HG02938 (cell line): ENCODE measurements at regions not wholly inside any gene's neighbourhood (a gene's known extent, or its start where the extent isn't known, plus 50 kb on each side); places are given as distances from the start of the nearest gene placed in this dataset.
"Not testable (repeated sequence)": the region's sequence is repeated elsewhere in the genome, so short reads cannot be mapped to it uniquely, and the experiment has no call there.

Experiments
- ATAC-seq: cut with Tn5 transposase; IDR thresholded peaks from one replicate; pipeline ENCODE4 v1.9.1; 2021; ENCODE audit warnings: mild to moderate bottlenecking, moderate library complexity; ENCODE audit not compliant: unreplicated experiment

DNA sequence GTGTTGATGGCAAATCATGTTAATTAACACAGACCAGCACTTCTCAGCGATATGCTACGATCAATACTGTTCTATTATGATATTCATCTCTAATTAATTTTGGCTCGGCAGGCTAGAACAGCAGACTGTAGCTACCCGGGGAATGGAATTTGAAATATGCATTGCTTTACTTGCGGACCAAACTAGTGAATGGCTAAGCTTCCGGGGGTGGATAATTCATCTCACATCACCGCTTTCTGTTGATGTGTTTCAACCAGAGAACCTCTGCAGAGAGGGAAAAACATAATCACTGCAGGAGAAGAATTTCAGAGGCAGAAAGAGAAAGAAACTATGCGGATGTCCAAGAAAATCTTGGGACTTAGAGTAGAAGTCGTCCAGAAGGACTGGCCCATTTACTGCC lies 490.9 kb downstream of the STK39 start:
- ATAC-seq, result no peak

DNA sequence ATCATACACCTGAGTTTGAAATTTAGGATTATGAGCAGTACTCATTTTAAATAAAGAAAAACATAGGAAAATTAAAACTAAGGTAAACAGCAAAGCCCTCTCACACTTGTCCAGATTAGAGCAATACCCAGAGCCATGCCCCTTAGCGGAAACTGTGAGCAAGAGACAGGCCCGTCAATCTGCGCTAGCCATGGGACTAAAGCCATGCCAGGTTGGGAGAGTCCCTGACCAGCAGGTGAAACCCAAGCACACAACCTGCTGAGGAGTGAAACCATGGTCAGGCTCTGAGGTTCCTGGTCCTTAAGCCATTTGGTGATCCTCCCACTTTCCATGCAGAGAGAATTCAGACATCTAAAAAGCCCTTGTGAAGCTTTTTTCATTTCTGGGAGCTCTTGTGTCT lies 494.3 kb downstream of the STK39 start:
- no peak for ATAC-seq

DNA sequence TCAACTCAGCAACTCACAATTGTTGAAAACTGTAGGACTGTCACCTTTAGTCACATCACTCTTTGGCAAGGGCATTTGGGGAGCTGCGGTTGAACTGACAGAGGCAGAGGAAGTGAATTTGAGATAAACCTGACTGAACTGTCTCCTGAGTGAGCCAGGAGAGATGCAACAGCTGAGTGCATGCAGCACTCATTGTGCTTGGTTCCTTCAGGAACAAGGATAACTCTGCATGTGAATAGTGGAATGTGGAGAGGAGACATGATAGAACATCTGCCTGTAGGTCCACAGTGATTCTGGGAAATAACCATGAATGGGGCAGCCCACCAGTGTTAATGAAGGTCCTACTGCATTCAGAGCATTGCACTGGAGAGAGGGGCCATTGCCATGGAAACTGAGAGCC lies 494.7 kb downstream of the STK39 start:
- ATAC-seq, result no peak

DNA sequence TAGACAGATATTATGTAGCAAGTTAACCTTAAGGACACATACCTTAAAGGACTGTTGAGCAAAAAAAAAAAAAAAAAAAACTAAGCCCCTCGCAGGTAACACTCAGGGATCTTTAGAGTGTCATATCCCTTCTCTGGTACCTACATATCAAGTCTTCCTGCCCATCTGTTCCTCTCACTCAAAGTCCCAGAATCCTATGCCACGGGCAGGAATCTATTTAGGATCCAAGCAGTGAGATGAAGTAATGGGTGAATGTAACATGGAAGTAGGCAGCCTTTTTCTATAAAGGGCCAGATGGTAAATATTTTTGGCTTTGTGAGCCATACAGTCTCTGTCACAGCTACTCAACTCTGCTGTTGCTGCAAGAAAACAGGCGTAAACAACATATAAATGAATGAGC lies 496.7 kb downstream of the STK39 start:
- no peak for ATAC-seq

DNA sequence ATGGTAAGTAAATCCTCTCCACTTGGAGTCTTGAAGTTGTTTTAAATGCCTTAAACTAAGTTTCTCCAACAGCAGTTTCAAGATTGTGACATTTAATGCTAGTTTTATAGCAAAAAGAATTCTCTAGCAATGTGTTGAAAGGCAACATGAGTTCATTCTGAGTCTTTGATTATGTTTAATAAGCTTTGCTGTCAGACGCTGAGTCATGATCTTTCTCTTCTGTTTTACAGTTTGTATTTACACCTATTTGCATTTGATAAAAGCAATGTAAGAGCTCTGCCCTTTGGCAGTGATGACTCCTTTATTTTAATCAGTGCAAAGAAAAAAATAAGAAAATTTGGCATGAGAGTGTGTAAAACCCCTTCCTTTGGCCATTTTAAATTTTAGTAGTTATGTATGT lies 497.7 kb downstream of the STK39 start:
- no peak for ATAC-seq

DNA sequence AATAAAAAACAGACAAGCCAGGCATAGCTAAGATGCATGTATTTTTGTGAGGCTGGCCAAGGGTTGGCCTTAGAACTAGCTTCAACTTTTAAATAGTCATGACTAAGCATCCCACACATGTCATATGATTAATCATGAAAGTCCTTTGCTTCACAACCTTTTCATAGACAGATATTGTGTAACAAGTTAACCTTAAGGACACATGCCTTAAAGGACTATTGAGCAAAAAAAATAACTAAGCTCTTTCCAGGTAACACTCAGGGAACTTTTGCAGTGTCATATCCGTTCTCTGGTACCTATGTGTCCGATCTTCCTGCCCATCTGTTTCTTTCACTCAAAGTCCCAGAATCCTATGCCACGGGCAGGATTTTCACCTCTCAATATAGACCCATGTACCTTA lies 498.4 kb downstream of the STK39 start:
- no peak for ATAC-seq

DNA sequence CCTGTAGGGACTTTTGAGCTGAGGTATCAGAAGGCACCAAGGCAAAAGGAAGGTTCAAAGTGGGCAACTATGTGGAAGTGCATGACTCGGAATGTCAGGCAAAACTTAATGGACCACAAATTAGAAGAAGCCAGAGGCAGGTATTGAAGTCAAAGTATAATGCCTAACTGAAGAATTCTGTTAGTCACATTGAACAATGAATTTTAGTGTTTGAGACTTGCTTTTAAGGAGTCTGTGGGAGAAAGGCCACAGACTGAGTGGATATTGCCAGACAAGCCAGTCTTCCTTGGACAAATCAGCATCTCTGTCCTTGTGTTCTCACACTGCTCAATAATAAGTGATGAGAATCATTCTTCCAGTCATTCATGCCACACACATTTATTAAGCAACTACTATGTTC lies 498.9 kb downstream of the STK39 start:
- no peak for ATAC-seq

DNA sequence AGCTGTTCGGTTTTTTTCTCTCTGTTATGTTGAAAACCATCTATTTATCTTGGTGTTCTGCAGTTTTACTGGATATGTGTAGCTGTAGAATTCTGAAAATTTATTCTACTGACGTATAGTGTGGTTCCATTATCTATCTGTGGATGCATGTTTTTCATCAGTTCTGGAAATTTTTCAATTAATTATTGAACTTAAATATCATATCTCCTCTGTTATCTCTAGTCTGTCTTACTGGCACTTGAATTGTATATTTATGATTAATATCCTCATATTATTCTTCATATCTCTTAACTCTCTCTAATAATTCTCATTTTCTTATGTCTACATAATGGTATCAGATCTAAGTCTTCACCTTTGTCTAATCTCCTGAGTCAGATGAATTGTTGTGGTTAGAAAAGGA lies 501.7 kb downstream of the STK39 start:
- no peak for ATAC-seq

DNA sequence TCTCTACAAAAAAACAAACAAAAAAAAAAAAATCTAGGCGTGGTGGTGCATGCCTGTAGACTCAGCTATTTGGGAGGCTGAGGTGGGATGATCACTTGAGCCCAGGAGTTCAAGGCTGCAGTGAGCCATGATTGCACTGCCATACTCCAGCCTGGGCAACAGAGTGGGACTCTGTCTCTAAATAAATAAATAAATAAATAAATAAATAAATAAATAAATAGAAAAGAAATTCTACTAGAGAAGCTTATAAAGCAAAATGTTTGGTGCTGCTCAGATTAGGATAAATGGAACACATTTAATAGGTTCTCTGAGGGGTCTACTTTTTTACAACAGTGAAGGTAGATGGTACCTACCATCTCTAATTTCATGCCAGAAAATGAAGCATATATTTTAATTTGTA lies 507.5 kb downstream of the STK39 start:
- ATAC-seq, result not testable (repeated sequence)

DNA sequence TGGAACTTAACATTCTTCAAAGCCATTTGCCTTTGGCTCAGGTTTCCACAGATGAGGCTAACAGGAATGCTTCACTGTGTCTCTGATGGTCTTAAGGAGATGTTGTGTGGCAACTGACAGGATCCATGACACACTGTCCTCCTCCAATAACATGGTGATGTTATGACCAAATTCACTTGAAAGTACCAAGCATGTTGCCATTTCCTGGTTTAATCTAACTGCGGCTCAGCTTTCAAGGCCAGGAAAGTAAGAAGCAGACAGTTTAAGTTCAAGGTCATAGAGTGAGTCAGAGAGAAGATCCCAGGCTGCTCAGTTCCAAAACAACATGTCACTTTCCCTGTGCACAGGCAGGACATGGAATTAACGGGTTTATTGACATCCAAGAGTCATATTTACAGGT lies 513.6 kb downstream of the STK39 start:
- no peak for ATAC-seq

DNA sequence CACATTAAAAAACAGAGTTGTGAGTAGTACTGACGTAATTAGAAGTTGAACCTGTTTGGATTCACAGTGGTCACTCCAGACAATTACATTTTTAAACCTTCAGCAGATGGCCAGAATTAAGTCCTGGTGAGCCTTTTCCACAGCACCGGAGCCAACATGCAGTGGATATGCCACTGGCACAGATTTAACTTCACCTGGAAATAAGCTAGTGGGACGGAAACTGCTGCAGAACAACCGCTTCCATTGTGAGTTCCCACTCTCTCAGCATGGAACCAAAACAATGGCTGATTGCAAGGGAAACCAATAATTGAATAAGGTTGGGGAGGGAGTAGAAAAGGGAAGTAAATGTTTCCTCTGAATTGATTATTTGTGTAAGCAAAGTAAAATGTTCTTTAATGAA lies 515.1 kb downstream of the STK39 start:
- ATAC-seq, result no peak

DNA sequence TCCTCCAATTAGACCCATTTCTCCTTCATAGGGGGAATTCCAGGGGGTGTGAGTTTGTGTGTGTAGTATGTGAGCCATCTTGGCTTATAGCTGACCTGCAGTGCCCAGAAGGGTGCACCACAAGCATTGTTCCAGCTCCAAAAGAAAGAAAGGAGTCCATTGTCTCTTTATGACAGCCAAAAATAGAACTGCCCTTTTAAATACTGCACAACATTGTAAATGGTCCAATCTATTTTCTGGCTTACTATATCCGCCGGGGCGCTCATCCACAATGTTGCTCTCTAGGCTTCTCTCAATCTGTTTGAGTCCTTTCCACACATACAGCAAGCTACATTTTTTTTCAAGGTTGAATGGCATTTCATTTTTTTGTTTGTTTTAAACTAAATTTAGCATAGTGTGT lies 517.5 kb downstream of the STK39 start:
- ATAC-seq, result no peak

DNA sequence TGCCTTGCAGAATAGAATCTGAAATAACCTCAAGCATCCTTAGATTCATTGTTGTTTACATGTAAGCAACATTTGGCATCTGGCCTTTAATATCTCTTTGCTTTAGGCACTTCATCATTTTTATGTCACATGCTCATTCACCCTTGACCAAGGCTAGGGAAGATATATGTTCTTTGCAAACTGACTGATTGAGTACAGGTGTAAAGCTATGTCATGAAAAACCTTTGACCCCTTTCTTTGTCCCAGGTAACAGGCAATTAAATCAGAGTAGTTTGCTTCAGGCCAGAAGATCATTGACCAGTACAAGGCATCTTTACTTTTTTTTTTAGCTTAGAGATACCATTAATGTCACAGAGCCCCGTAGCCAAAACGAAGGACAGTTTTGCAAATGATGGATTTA lies 520.6 kb downstream of the STK39 start:
- ATAC-seq, result no peak

DNA sequence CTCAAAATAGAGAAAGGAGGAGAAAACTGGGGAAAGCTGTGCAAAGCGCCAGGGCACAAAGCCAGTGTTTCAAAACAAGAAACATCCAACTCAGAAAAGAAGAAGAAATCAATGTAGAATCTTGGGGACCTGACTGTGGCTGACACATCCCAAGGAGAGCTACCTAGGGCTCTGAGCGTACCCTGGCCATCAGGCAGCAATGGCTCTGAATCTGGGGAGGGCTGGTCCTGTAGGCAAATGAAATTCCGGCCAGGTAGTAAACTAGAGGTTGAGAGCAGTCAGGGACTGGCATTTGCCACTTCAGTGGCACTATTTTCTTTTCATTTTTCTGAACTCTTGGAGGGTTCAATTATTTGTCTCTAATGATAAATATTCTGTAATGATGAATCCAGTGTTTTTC lies 525.8 kb downstream of the STK39 start:
- no peak for ATAC-seq

DNA sequence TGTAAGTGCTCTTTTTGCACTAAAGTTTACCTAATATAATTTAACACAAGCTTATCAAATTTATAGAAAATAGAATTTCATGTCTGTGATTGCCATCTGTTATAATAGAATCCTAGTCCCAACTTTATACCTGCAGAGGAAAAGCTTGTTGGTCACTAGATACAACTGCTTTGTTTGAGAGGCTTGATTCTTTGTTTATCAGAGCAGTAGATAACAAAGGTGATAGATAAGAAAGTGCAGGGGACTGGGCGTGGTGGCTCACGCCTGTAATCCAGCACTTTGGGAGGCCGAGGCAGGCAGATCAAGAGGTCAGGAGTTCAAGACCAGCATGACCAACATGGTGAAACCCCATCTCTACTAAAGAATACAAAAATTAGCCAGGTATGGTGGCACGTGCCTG lies 528.0 kb downstream of the STK39 start:
- no peak for ATAC-seq

DNA sequence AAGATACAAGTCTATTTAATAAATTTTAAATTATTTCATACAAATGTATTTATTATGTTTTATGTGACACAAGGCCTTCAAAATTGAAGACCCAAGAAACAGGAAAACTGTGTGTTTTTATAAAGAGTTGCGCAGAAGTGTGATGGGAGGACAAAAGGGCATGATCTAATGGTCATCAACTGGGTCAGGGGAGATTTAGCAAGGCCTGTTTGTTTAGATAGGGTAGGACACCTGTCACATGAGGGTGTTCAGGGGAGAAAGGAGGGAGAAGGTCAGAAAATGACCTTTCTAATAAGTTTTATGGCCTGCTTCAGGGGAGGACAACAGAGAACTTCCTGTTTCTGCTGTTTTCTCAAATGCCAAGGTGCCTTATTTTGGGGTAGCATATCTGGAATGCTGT lies 528.8 kb downstream of the STK39 start:
- no peak for ATAC-seq

DNA sequence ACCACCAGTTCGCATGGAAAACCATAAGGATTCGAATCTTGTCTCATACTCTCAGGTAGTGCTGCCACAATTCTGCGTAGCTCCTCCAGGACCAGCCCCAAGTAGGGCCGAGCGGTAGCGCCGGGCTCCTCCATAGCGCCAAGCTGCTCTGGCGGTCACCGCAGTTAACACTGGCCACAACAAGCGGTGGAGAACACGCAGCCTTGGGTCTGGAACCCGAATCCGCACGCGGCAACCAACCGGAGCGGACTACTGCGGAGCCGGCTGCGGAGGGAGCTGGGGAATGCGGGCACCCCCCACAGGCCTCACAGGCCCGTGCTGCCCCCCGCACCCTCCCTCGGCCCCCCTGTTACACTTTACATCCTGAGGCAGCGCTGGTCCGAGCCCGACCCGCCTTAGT lies 531.5 kb downstream of the STK39 start:
- ATAC-seq, result no peak

DNA sequence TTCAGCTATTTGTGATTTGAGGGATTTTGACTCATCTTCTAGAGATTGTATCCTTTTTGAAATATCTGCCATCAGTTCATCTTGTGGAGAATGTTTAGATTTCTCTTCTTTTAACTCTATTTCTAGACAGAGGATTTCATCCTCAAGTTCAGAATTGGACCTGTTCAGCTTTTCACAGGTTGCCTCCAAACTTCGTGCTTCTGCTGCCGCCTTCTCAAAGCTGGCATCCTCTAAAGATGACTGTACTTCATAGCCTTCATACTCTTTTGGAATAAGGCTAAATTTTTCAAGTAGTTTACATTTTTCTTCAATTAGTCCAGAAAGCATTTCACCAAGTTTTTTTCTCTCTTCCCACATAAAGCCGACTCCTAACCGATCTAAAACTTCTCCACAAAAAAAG lies 531.9 kb downstream of the STK39 start:
- not testable (repeated sequence) for ATAC-seq

DNA sequence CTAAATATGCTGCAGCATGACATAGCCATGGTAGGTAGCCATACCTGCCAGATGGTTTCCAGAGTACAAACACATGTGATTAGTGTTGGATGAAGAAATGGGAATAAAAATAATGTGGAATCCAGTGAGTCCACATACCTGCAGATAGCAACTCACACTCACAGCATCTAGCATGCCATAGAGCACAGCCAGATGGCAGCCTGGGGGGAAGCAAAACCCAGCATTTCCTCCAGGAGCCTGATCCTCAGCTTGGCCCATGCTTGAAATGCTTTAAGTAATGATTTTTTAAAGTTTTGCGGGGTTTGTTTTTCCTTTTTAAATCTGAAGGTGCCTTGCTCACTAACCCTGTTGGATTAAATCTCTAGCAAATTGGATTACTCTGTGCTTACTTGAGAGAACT lies 535.1 kb downstream of the STK39 start:
- no peak for ATAC-seq

DNA sequence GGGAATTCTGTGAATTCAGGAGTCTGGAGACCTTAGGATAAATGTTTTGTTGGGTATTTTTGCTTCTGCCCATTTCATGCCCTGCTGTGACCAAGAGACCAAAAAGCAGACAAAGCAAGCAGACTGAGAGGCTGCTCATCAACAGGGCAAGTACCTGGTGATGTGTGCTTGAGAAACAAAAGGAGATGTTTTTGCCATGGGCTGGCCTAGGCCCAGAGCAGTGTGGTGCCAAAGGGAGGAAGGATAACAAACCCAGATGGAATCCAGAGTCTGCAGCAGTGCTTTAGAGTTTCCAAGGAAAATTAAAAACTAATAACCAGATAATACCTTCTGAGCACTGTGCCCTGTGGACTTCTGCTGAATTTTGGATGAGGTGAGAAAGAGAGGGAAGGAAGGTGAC lies 538.4 kb downstream of the STK39 start:
- ATAC-seq, result no peak

DNA sequence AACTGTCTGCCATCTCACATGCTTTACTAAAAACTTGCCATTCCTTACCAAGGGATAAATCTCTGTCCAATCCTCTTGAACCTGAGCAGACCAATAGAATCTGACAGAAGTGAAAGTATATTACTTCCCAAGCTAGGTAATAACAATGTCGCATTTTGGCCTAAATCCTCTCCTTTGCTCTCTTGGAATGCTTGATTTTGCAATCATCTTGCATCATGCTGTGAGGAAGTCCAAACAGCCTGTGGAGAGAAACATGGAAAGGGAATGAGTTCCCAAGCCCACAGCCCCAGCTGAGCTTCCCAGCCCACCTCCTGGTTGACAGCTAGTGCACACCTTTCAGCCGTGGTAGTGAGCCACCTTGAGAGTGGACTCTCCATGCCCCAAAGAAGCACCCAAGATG lies 540.6 kb downstream of the STK39 start:
- ATAC-seq, result no peak

DNA sequence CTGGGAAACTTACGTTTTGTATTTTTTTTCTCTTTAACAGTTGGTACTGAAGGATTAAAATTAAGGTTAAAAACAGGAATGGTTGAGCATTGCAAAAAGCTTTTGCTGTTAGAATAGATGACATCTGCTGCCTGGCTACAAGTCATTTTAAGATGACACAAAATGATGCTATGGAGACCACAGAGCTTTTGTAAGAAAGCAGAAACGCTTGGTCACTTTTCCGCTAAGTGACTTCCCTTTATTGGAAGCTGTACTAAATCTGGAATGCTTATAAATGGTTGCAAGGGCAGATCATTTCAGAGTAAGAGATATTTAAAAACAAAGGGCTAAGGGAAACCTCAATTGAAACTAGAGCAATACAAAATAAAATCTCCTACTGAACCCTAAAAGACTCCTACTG lies 544.0 kb downstream of the STK39 start:
- no peak for ATAC-seq

DNA sequence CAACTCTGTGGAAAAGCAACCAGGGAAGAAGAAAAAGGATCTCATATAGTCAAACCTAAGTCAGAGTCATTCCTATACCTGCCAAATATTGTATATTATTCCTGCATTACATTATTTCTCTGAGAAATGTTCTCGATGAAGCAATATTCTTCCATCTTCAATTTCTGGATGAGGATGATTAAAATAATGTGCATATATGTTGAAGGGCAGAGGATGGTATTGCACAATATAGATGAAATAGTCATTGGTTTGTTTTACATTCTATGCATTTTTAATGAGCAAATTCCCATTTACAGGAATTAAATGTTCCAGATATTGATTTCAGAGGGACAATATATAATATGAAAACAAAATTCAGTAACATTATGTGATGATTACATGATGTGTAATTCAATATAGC lies 545.2 kb downstream of the STK39 start:
- no peak for ATAC-seq

DNA sequence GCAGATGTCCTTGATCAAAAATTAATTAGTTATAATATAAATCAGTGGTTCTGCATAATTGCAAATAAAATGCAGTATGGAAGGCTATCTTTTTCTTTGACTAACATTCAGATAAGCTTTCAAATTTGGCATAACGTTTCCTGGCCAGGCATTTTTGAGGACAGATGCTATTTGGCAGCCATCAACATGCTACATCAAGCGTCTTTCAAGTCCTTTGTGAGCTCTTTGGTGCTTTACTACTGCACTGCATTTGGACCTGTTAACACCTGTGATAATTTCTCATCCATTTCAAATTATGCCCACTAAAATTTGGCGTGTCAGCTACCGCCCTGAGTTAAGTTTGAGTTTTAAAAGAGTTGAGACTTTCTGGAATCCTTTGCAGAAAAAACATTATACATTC lies 545.7 kb downstream of the STK39 start:
- no peak for ATAC-seq
